ENCODE measurements at regions not wholly inside any gene's neighbourhood (a gene's known extent, or its start where the extent isn't known, plus 50 kb on each side); places are given as distances from the start of the nearest gene placed in this dataset.

GRCh38 chr6:66860328-66860727 lies 1153.3 kb upstream of the EYS start:
- Mint-ChIP-seq H3K9me3 (no peaks in the 10 kb centered on the region), H3K36me3 (ENCODE audit: low read depth) (no peaks in the 10 kb centered on the region), H3K4me3 (no peak overlapping the region), H3K27me3 (ENCODE audit: low read depth) (no peaks in the 10 kb centered on the region), H3K27ac (no peak overlapping the region), H3K4me1 (no peaks in the 10 kb centered on the region)
- TF ChIP-seq, protein P1, sequence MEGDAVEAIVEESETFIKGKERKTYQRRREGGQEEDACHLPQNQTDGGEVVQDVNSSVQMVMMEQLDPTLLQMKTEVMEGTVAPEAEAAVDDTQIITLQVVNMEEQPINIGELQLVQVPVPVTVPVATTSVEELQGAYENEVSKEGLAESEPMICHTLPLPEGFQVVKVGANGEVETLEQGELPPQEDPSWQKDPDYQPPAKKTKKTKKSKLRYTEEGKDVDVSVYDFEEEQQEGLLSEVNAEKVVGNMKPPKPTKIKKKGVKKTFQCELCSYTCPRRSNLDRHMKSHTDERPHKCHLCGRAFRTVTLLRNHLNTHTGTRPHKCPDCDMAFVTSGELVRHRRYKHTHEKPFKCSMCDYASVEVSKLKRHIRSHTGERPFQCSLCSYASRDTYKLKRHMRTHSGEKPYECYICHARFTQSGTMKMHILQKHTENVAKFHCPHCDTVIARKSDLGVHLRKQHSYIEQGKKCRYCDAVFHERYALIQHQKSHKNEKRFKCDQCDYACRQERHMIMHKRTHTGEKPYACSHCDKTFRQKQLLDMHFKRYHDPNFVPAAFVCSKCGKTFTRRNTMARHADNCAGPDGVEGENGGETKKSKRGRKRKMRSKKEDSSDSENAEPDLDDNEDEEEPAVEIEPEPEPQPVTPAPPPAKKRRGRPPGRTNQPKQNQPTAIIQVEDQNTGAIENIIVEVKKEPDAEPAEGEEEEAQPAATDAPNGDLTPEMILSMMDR (IDR thresholded peaks at IDR 0.05; ENCODE audit: unreplicated experiment in 3 of 3) = no peak

DNA sequence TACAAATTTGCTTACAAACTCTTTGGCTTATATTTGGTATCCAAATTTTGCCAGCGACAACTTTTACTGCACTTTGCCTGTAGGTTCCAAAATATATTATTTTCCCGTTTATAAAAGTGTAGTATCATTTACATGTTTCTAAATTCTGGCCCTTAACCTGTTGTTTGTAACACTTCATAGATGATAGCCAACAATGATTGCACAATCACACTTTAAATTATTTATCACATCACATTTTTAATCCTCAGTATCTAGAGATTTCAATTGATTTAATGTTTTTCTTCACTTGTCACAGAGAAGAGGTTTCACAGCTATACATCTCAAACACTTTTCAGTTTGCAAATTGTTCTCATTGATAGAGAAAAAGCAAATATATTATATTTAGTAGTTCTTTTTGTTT lies 1151.2 kb upstream of the EYS start:
- TF ChIP-seq, protein P1 (IDR thresholded peaks at IDR 0.05; ENCODE audit: unreplicated experiment in 3 of 3) = no peak
- H3K9me3 Mint-ChIP-seq = no peaks in the 10 kb centered on the region

GRCh38 chr6:66854014-66854413 lies 1147.0 kb upstream of the EYS start:
- H3K27me3 Mint-ChIP-seq (ENCODE audit: low read depth) = no peaks in the 10 kb centered on the region
- TF ChIP-seq, protein P1 (IDR thresholded peaks at IDR 0.05; ENCODE audit: unreplicated experiment in 3 of 3) = no peak
- H3K27ac Mint-ChIP-seq = no peak overlapping the region
- H3K4me3 Mint-ChIP-seq = no peak overlapping the region
- no peaks in the 10 kb centered on the region for H3K36me3 Mint-ChIP-seq (ENCODE audit: low read depth)
- no peaks in the 10 kb centered on the region for H3K4me1 Mint-ChIP-seq
- H3K9me3 Mint-ChIP-seq = no peaks in the 10 kb centered on the region

More for the DNA sequence above, 1151.2 kb upstream of the EYS start:
- Mint-ChIP-seq H3K4me3 (no peak overlapping the region), H3K36me3 (ENCODE audit: low read depth) (no peaks in the 10 kb centered on the region), H3K4me1 (no peaks in the 10 kb centered on the region), H3K27ac (no peak overlapping the region), H3K27me3 (ENCODE audit: low read depth) (no peaks in the 10 kb centered on the region)

GRCh38 chr6:66851930-66852329 lies 1144.9 kb upstream of the EYS start:
- Mint-ChIP-seq H3K36me3 (ENCODE audit: low read depth) (no peaks in the 10 kb centered on the region), H3K4me1 (no peaks in the 10 kb centered on the region), H3K27me3 (ENCODE audit: low read depth) (peaks cover 2% of the 10 kb centered on the region), H3K9me3 (no peaks in the 10 kb centered on the region), H3K4me3 (no peak overlapping the region), H3K27ac (no peak overlapping the region)
- TF ChIP-seq, protein P1 (IDR thresholded peaks at IDR 0.05; ENCODE audit: unreplicated experiment in 3 of 3) = no peak

DNA sequence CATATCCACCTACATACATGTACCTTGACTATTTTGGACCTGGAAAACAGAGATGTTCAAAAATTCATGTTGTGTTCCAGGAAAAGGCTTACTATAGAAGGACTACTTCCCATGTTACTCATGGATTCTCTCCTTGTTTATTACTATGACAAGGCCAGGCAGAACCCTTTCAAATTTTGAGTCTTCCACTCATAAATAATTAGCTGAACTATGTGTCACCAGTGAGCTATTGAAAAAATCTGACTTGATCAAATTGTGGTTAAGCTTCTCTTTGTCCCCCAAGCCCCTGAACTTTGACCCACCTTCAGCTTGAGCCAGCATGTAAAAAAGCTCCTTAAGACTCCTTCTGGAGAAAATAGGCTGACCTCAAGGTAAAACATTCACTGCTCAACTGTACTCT lies 1142.8 kb upstream of the EYS start:
- Mint-ChIP-seq H3K4me1 (no peaks in the 10 kb centered on the region), H3K27me3 (ENCODE audit: low read depth) (peaks cover 4% of the 10 kb centered on the region), H3K4me3 (no peak overlapping the region), H3K9me3 (no peaks in the 10 kb centered on the region), H3K36me3 (ENCODE audit: low read depth) (no peaks in the 10 kb centered on the region), H3K27ac (no peak overlapping the region)
- TF ChIP-seq, protein P1 (IDR thresholded peaks at IDR 0.05; ENCODE audit: unreplicated experiment in 3 of 3) = no peak

GRCh38 chr6:66848244-66848953 lies 1141.4 kb upstream of the EYS start:
- Mint-ChIP-seq H3K4me3 (no peak overlapping the region), H3K27ac (no peak overlapping the region), H3K9me3 (no peaks in the 10 kb centered on the region), H3K4me1 (no peaks in the 10 kb centered on the region), H3K36me3 (ENCODE audit: low read depth) (no peaks in the 10 kb centered on the region), H3K27me3 (ENCODE audit: low read depth) (peaks cover 4% of the 10 kb centered on the region)
- TF ChIP-seq, protein P1 (IDR thresholded peaks at IDR 0.05; ENCODE audit: unreplicated experiment in 3 of 3) = no peak

Data from nephron (organoid).